Omental fat pad (tissue), 3 donors: ENCODE measurements at regions not wholly inside any gene's neighbourhood (a gene's known extent, or its start where the extent isn't known, plus 50 kb on each side); places are given as distances from the start of the nearest gene placed in this dataset.
"Not testable (repeated sequence)": the region's sequence is repeated elsewhere in the genome, so short reads cannot be mapped to it uniquely, and the experiment has no call there.

Source experiments
- ATAC-seq: fragments of 150-250 bp; one replicate; pipeline ENCODE4 v1.9.1; 2016; ENCODE audit warnings: mild to moderate bottlenecking, moderate library complexity; ENCODE audit not compliant: low FRiP score
- DNase-seq: peaks from one replicate; pipeline ENCODE4 v3.0.0-alpha.2; 2019; ENCODE audit warnings: low spot score
- CTCF ChIP-seq, 3 donors: fragments of 450-650 bp; IDR thresholded peaks; one replicate each; pipeline ENCODE4 v1.5.1; 2016 to 2017; ENCODE audit warnings: antibody characterized with exemption in 3 of 3, mild to moderate bottlenecking in 3 of 3, moderate library complexity in 2 of 3

- DNase-seq: no peak
- TF ChIP-seq CTCF (IDR thresholded peaks at IDR 0.05): no peak
- ATAC-seq: no peak
Measured at GRCh38 chr3:164018500-164018899, 1059.8 kb downstream of the SI start.

GRCh38 chr3:164007765-164008164, 1070.5 kb downstream of the SI start:
- ATAC-seq: no peak

GRCh38 chr3:164004205-164004604, 1074.1 kb downstream of the SI start:
- TF ChIP-seq CTCF (IDR thresholded peaks at IDR 0.05): no peak
- ATAC-seq (no peak), DNase-seq (no peak)

More at GRCh38 chr3:164007765-164008164, 1070.5 kb downstream of the SI start:
- no peak for TF ChIP-seq CTCF (IDR thresholded peaks at IDR 0.05)
- DNase-seq: no peak

GRCh38 chr3:164003016-164003415, 1075.3 kb downstream of the SI start:
- not testable (repeated sequence) for ATAC-seq, DNase-seq

DNA sequence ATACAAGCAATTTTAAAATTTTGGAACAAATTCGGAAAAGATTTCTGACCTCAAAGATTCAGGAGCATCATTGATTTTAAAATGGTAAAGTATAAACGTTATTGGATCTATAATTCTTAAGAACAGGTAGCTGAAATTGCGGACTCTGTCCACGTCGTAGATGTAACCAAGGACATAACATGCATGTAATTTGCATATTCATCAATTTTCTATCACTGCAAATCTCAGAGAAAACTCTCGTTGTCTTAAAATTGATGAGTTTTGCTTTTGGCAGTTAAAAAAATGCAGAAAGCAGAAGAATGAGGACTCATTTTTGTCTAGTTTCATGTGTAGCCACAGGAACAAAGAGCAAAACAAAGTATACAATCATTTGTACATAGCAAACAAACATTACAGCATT, 1094.4 kb downstream of the SI start:
- ATAC-seq: no peak
- no peak for TF ChIP-seq CTCF (IDR thresholded peaks at IDR 0.05)

GRCh38 chr3:163971861-163972260, 1106.4 kb downstream of the SI start:
- no peak for ATAC-seq
- no peak for DNase-seq
- TF ChIP-seq CTCF (IDR thresholded peaks at IDR 0.05): no peak

More for the DNA sequence above, 1094.4 kb downstream of the SI start:
- no peak for DNase-seq

- no peak for TF ChIP-seq CTCF (IDR thresholded peaks at IDR 0.05)
- no peak for ATAC-seq
- DNase-seq: no peak
Measured at GRCh38 chr3:163957072-163957471, 1121.2 kb downstream of the SI start.

DNA sequence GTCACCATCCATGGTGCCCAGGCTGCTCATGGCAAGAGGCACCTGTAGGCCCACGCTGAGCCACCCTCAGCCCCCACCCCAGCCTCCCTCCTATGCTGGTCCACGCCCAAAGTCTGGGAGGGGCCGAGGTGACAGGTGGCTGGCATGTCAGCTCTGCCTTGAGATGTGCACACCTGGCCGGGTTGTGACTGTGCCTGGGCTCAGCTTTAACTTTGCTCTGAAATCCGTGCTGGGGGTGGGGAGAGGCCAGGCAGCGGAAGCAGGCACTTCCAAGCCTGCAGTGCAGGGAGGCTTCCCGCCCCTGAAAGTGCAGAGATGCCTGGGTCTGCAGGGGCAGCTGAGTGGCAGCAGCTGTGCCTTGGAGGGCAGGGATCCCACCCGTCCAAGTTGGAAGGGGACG, 1124.8 kb downstream of the SI start:
- DNase-seq (no peak), ATAC-seq (no peak)
- TF ChIP-seq CTCF (IDR thresholded peaks at IDR 0.05): no peak
